Uterus (tissue), 2 donors: ENCODE measurements at regions not wholly inside any gene's neighbourhood (a gene's known extent, or its start where the extent isn't known, plus 50 kb on each side); places are given as distances from the start of the nearest gene placed in this dataset.

Experiments
- CTCF ChIP-seq, 4 experiments: fragments of 200-600 bp in 2 of 4; fragments of 450-650 bp in 2 of 4; sonication (generic) in 2 of 4; IDR thresholded peaks; one replicate each; pipeline ENCODE4 v1.5.1; 2016 to 2019; ENCODE audit warnings: antibody characterized with exemption in 4 of 4, mild to moderate bottlenecking in 2 of 4, moderate library complexity in 1 of 4
- POLR2A ChIP-seq, 2 donors: fragments of 450-650 bp; IDR thresholded peaks; one replicate each; pipeline ENCODE4 v1.6.1; 2016; ENCODE audit warnings: antibody characterized with exemption in 2 of 2, mild to moderate bottlenecking in 1 of 2, moderate library complexity in 1 of 2

- TF ChIP-seq CTCF (IDR thresholded peaks at IDR 0.05) = no peak
- no peak for TF ChIP-seq POLR2A (IDR thresholded peaks at IDR 0.05)
Measured at GRCh38 chr1:38331496-38332210, 285.1 kb upstream of the POU3F1 start.
